ENCODE measurements at regions not wholly inside any gene's neighbourhood (a gene's known extent, or its start where the extent isn't known, plus 50 kb on each side); places are given as distances from the start of the nearest gene placed in this dataset.
"Not testable (repeated sequence)": the region's sequence is repeated elsewhere in the genome, so short reads cannot be mapped to it uniquely, and the experiment has no call there.

GRCh38 chr2:84212611-84213314 lies 246.3 kb downstream of the SUCLG1 start:
- no peak for DNase-seq

- no peak for DNase-seq
These were observed 249.1 kb downstream of the SUCLG1 start for GRCh38 chr2:84209941-84210340.

GRCh38 chr2:84204995-84205394 lies 254.1 kb downstream of the SUCLG1 start:
- DNase-seq, result no peak

GRCh38 chr2:84202166-84202565 lies 256.9 kb downstream of the SUCLG1 start:
- no peak for DNase-seq

GRCh38 chr2:84201158-84201557 lies 257.9 kb downstream of the SUCLG1 start:
- no peak for DNase-seq

- no peak for DNase-seq
These were observed 261.2 kb downstream of the SUCLG1 start for GRCh38 chr2:84197901-84198300.

- DNase-seq, result no peak
These were observed 264.0 kb downstream of the SUCLG1 start for GRCh38 chr2:84194949-84195644.

GRCh38 chr2:84194181-84194580 lies 264.9 kb downstream of the SUCLG1 start:
- DNase-seq, result no peak

GRCh38 chr2:84187258-84187657 lies 271.8 kb downstream of the SUCLG1 start:
- DNase-seq, result no peak

GRCh38 chr2:84181927-84182326 lies 277.2 kb downstream of the SUCLG1 start:
- no peak for DNase-seq

- DNase-seq, result no peak
These were observed 281.3 kb downstream of the SUCLG1 start for GRCh38 chr2:84177733-84178132.

GRCh38 chr2:84175970-84176369 lies 283.1 kb downstream of the SUCLG1 start:
- DNase-seq, result no peak

- DNase-seq, result no peak
These were observed 283.7 kb downstream of the SUCLG1 start for GRCh38 chr2:84175340-84175739.

GRCh38 chr2:84173041-84173440 lies 286.0 kb downstream of the SUCLG1 start:
- DNase-seq, result no peak

- DNase-seq, result no peak
These were observed 288.1 kb downstream of the SUCLG1 start for GRCh38 chr2:84170979-84171378.

- no peak for DNase-seq
These were observed 289.2 kb downstream of the SUCLG1 start for GRCh38 chr2:84169871-84170270.

- not testable (repeated sequence) for DNase-seq
These were observed 290.5 kb downstream of the SUCLG1 start for GRCh38 chr2:84168552-84168951.

GRCh38 chr2:84165256-84165655 lies 293.8 kb downstream of the SUCLG1 start:
- no peak for DNase-seq

GRCh38 chr2:84160453-84160852 lies 298.6 kb downstream of the SUCLG1 start:
- no peak for DNase-seq

- no peak for DNase-seq
These were observed 300.5 kb downstream of the SUCLG1 start for GRCh38 chr2:84158605-84159004.

GRCh38 chr2:84152462-84152861 lies 306.6 kb downstream of the SUCLG1 start:
- DNase-seq, result no peak

- no peak for DNase-seq
These were observed 314.7 kb downstream of the SUCLG1 start for GRCh38 chr2:84144345-84144744.

GRCh38 chr2:84137034-84137433 lies 322.0 kb downstream of the SUCLG1 start:
- DNase-seq, result peak; percentile 62

GRCh38 chr2:84132370-84132769 lies 326.7 kb downstream of the SUCLG1 start:
- DNase-seq, result no peak

All from NCI-H1048 (cell line).